GF-D8 (cell line): ENCODE measurements at regions not wholly inside any gene's neighbourhood (a gene's known extent, or its start where the extent isn't known, plus 50 kb on each side); places are given as distances from the start of the nearest gene placed in this dataset.

Source experiments
- DNase-seq: peaks from one replicate; lab custom pipeline; 2025; lab: John Stamatoyannopoulos, UW

- DNase-seq, result no peak
Observed at GRCh38 chr4:18081708-18082107, 60.2 kb upstream of the LCORL start.

DNA sequence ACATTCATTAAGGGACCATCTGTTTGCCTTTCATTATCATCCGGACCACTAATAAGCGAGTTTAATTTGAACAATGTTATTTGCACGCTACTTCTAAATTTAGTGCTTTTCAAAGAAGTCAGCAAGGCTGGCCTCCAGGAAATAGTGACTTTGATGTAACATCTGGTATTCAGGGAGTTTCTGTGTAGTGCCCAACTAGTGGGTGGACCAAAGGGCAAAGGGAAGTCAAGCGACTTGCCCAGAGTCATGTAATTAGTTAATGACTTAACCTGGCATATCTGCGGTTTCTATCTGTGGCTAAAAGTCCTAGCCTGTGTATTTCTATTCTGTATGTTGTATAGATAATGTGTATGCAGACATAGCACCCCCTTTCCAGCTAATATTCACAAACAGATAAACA, 56.3 kb upstream of the LCORL start:
- DNase-seq, result no peak

- DNase-seq, result peak; percentile 60
Observed at GRCh38 chr4:18075823-18076433, 54.4 kb upstream of the LCORL start.

DNA sequence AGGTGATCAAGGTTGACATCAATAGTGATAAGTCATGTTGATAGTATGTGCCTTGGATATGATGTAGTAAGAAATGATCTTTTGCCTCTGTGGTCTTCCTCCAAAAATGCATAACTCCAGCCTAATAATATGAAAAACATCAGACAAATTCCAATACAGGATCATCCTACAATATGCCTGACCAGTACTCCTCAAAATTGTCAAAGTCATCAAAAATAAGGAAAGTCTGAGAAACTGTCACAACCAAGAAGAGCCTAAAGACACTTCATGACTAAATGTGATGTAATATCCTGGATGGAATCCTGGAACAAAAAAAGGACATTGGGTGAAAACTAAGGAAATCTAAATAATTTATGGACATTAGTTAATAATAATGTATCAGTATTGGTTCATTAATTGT, 50.3 kb upstream of the LCORL start:
- no peak for DNase-seq
